Neuronal stem cell (in vitro differentiated cells): ENCODE measurements at regions not wholly inside any gene's neighbourhood (a gene's known extent, or its start where the extent isn't known, plus 50 kb on each side); places are given as distances from the start of the nearest gene placed in this dataset.

ENCODE experiments used
- DNase-seq: peaks from one replicate; pipeline ENCODE4 v3.0.0-alpha.2; 2013; ENCODE audit warnings: low spot score
- H2AFZ ChIP-seq: one replicate; pipeline ENCODE4 v1.6.1; 2013; ENCODE audit warnings: mild to moderate bottlenecking, low read length, inconsistent platforms
- H2AK5ac ChIP-seq: 2 replicates; pipeline ENCODE4 v1.6.1; 2013; ENCODE audit warnings: low read depth, mild to moderate bottlenecking, inconsistent platforms, low read length, moderate library complexity, mixed read lengths
- H2BK120ac ChIP-seq: 2 replicates; pipeline ENCODE4 v1.6.1; 2013; ENCODE audit warnings: low read depth, mild to moderate bottlenecking, inconsistent platforms, low read length, moderate library complexity, mixed read lengths
- H2BK12ac ChIP-seq: one replicate; pipeline ENCODE4 v1.6.1; 2013; ENCODE audit warnings: low read length, inconsistent platforms
- H2BK15ac ChIP-seq: 2 replicates; pipeline ENCODE4 v1.6.1; 2013; ENCODE audit warnings: mild to moderate bottlenecking, low read length, inconsistent platforms, mixed read lengths
- H2BK5ac ChIP-seq: one replicate; pipeline ENCODE4 v1.6.1; 2013; ENCODE audit warnings: inconsistent platforms, mild to moderate bottlenecking, low read length, moderate library complexity
- H3K14ac ChIP-seq: one replicate; pipeline ENCODE4 v1.6.1; 2013; ENCODE audit warnings: low read length, inconsistent platforms
- H3K18ac ChIP-seq: 2 replicates; pipeline ENCODE4 v1.6.1; 2013; ENCODE audit warnings: low read length, inconsistent platforms
- H3K23ac ChIP-seq: 2 replicates; pipeline ENCODE4 v1.6.1; 2013; ENCODE audit warnings: low read depth, mild to moderate bottlenecking, mixed read lengths, low read length, inconsistent platforms; ENCODE audit not compliant: poor library complexity
- H3K27ac ChIP-seq: replicated peaks from 3 replicates; pipeline ENCODE4 v1.5.1; 2013; ENCODE audit warnings: low read length, inconsistent platforms
- H3K27me3 ChIP-seq, 3 experiments: 2 replicates each; pipeline ENCODE4 v1.6.1; 2013; ENCODE audit warnings: low read length in 3 of 3, mild to moderate bottlenecking in 2 of 3, inconsistent platforms in 1 of 3, low read depth in 1 of 3, mixed read lengths in 1 of 3, moderate library complexity in 1 of 3; ENCODE audit not compliant: control insufficient read depth in 3 of 3, insufficient read depth in 3 of 3
- H3K36me3 ChIP-seq, 2 donors: replicated peaks in 1 of 2; 2 replicates each; pipeline ENCODE4 v1.6.1; 2013; ENCODE audit warnings: low read length in 2 of 2; ENCODE audit not compliant: control insufficient read depth in 2 of 2, insufficient read depth in 2 of 2
- H3K4ac ChIP-seq: 2 replicates; pipeline ENCODE4 v1.6.1; 2013; ENCODE audit warnings: inconsistent platforms, mild to moderate bottlenecking, low read length, moderate library complexity
- H3K4me1 ChIP-seq, 2 donors: 1 replicate in 1 of 2; 2 replicates in 1 of 2; pipeline ENCODE4 v1.6.1; 2013; ENCODE audit warnings: low read length in 2 of 2, low read depth in 1 of 2; ENCODE audit not compliant: control insufficient read depth in 2 of 2, insufficient read depth in 1 of 2
- H3K4me2 ChIP-seq: one replicate; pipeline ENCODE4 v1.6.1; 2013; ENCODE audit warnings: mild to moderate bottlenecking, low read length, inconsistent platforms; ENCODE audit not compliant: insufficient read depth, poor library complexity, severe bottlenecking
- H3K4me3 ChIP-seq, 2 donors: 2 replicates each; pipeline ENCODE4 v1.5.1; 2013; ENCODE audit warnings: low read length in 2 of 2, mild to moderate bottlenecking in 2 of 2, inconsistent platforms in 1 of 2, moderate library complexity in 1 of 2
- H3K79me1 ChIP-seq: one replicate; pipeline ENCODE4 v1.6.1; 2013; ENCODE audit warnings: low read depth, mild to moderate bottlenecking, inconsistent platforms, low read length, moderate library complexity
- H3K9ac ChIP-seq: one replicate; pipeline ENCODE4 v1.6.1; 2013; ENCODE audit warnings: mild to moderate bottlenecking, low read depth, low read length, inconsistent platforms; ENCODE audit not compliant: poor library complexity
- H3K9me3 ChIP-seq, 2 donors: replicated peaks in 1 of 2; 2 replicates each; pipeline versions ENCODE3 to v1.6.1; 2013; ENCODE audit warnings: low read length in 2 of 2, mild to moderate bottlenecking in 2 of 2, inconsistent platforms in 1 of 2, low read depth in 1 of 2, mixed read lengths in 1 of 2, moderate library complexity in 1 of 2; ENCODE audit not compliant: control insufficient read depth in 2 of 2, insufficient read depth in 1 of 2
- H4K8ac ChIP-seq: one replicate; pipeline ENCODE4 v1.6.1; 2013; ENCODE audit warnings: low read depth, mild to moderate bottlenecking, inconsistent platforms, low read length, moderate library complexity
- H4K91ac ChIP-seq: one replicate; pipeline ENCODE4 v1.6.1; 2013; ENCODE audit warnings: low read length, low read depth, mild to moderate bottlenecking, inconsistent platforms; ENCODE audit not compliant: poor library complexity
- WGBS, 2 donors: extraction: QIAGEN DNeasy Blood & Tissue Kit; methylation state at CpG; one replicate each; pipeline ENCODE4 v1.1.7; 2013; ENCODE audit warnings: missing lambda C conversion rate in 2 of 2, mixed read lengths in 1 of 2; ENCODE audit not compliant: insufficient read length in 2 of 2, insufficient replicate concordance in 1 of 2; ENCODE audit errors: extremely low coverage in 2 of 2; 5-methylcytosine and 5-hydroxymethylcytosine counted together

DNA sequence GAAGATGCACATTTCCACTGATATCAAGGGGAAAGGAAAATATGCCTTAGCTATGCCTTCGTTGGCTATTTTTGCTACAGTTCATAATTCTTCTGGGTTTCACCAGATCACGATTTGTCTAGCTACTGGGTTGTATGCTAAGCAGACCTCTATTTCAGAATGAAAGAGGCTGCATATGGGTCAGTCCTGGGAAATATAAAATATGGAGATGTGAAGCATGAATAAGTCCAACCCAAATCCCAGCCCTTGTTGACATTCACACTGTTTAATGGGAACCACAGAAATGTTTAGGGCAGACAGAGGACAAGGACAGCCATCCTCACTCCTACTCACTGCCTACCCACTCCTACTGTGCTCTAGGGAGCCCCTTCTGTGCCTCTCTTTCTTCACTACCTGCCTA lies 343.2 kb upstream of the CAMK1G start:
- Histone ChIP-seq H3K79me1 (no peaks in the 10 kb centered on the region), H2AFZ (no peak overlapping the region), H3K9me3 (no peaks in the 10 kb centered on the region), H4K8ac (no peak overlapping the region), H3K4me1 (no peaks in the 10 kb centered on the region), H4K91ac (no peak overlapping the region), H3K4ac (no peak overlapping the region), H3K27ac (no peak overlapping the region), H3K36me3 (no peaks in the 10 kb centered on the region), H2BK120ac (no peak overlapping the region), H2BK15ac (no peak overlapping the region), H3K23ac (no peak overlapping the region), H3K14ac (no peak overlapping the region), H3K4me2 (no peak overlapping the region), H2BK12ac (no peak overlapping the region), H3K9ac (no peak overlapping the region), H2BK5ac (no peak overlapping the region), H3K18ac (no peak overlapping the region), H3K4me3 (no peak overlapping the region), H2AK5ac (no peak overlapping the region), H3K27me3 (no peaks in the 10 kb centered on the region)
- no peak for DNase-seq
- WGBS, 2 donors = no CpG with 5 or more reads among the region's 2 CpGs

DNA sequence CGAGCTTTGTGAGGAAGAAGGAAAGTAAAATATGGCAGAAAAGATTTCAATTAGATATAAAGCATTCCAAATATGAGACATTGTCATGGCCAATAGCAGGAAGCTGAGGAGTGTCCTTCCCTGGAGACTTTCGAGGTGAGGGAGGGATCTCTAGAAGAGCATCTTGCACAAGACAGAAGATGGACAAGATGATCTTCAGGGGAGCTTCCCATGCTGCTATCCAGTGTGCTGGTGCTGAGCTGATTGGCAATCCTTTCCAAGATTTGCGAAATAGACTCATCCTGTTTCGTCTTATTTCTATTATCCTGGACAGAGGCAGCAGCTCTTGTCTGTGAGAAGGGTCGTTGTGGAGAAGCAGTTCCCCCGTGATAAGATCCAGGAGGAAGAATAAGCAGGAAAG lies 342.0 kb upstream of the CAMK1G start:
- H3K4me3 ChIP-seq = no peak overlapping the region
- H3K4ac ChIP-seq = no peak overlapping the region
- no peak for DNase-seq
- H2BK120ac ChIP-seq = no peak overlapping the region
- WGBS, 2 donors = no CpG with 5 or more reads among the region's 6 CpGs
- no peak overlapping the region for H3K23ac ChIP-seq
- no peaks in the 10 kb centered on the region for H3K79me1 ChIP-seq
- H2AFZ ChIP-seq = no peak overlapping the region
- H3K18ac ChIP-seq = no peak overlapping the region
- H4K8ac ChIP-seq = no peak overlapping the region
- no peaks in the 10 kb centered on the region for H3K36me3 ChIP-seq
- H3K27ac ChIP-seq = no peak overlapping the region
- H3K27me3 ChIP-seq = no peaks in the 10 kb centered on the region
- no peak overlapping the region for H4K91ac ChIP-seq
- H2AK5ac ChIP-seq = no peak overlapping the region
- H2BK12ac ChIP-seq = no peak overlapping the region
- no peak overlapping the region for H3K4me2 ChIP-seq
- no peak overlapping the region for H2BK15ac ChIP-seq
- H3K4me1 ChIP-seq = no peaks in the 10 kb centered on the region
- no peak overlapping the region for H3K9ac ChIP-seq
- H3K9me3 ChIP-seq = no peaks in the 10 kb centered on the region
- no peak overlapping the region for H2BK5ac ChIP-seq
- no peak overlapping the region for H3K14ac ChIP-seq

DNA sequence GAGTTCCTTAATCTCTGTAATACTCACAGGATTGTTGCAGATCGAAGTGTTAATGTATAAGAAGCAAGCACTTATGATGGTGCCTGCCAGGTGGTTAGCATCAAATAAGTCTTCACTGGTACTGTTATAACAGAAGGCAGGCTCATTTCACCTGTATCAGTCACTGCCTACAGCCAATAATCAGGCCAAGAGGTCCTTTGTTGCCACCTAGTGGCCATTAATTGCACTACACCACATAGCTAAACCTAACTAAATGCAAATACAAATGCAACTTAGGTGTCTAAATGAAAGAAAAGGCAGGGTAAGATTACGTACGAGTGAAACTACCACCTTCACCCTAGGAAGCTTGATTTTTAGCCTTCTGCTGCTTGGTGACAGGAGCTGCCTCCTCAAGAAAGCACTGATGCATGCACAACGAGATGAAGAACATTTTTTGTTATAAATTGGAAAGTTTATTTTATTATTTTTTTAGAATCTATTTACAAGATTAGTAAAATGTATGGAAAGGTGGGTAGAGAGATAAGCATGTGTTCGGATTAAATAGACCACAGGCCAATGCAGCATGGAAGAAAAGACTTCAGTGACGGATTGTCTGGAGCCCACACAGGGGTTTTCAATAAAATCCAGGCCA lies 334.8 kb upstream of the CAMK1G start:
- Histone ChIP-seq H4K8ac (no peak overlapping the region), H3K18ac (no peak overlapping the region), H3K79me1 (no peaks in the 10 kb centered on the region), H3K27ac (no peak overlapping the region), H2BK5ac (no peak overlapping the region), H2BK12ac (no peak overlapping the region), H2AK5ac (no peak overlapping the region), H3K4me3 (no peak overlapping the region), H3K27me3 (no peaks in the 10 kb centered on the region), H2AFZ (no peak overlapping the region), H2BK15ac (no peak overlapping the region), H3K9ac (no peak overlapping the region), H3K4ac (no peak overlapping the region), H4K91ac (no peak overlapping the region), H2BK120ac (no peak overlapping the region), H3K14ac (no peak overlapping the region), H3K23ac (no peak overlapping the region), H3K4me1 (peaks cover 0 to 2% of the 10 kb centered on the region in 2 donors), H3K4me2 (no peak overlapping the region), H3K9me3 (no peaks in the 10 kb centered on the region), H3K36me3 (no peaks in the 10 kb centered on the region)
- WGBS, 2 donors = no CpG with 5 or more reads among the region's 6 CpGs
- peak; percentile 74 for DNase-seq

DNA sequence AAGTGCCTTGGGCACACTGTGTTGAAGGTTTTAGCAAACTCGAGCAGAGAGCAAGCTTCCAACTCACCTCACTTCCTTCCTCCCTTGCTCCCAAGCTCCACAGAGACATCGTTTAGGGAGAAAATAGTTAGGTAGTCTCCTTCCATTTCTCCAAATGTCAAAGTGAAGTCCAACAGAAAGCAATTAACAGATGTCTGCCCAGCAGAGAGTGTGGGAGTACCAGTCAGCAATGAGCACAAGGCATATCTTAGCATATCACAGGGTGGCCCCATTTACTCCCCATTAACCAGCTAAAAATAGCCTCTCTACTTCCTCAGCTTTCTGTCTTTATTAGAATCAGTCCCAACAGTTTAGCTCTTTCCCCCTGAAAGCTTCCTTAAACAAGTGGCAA lies 334.2 kb upstream of the CAMK1G start:
- H3K9ac ChIP-seq = no peak overlapping the region
- no peak overlapping the region for H4K8ac ChIP-seq
- no peaks in the 10 kb centered on the region for H3K9me3 ChIP-seq
- no peak overlapping the region for H3K27ac ChIP-seq
- H3K14ac ChIP-seq = no peak overlapping the region
- no peak overlapping the region for H2AK5ac ChIP-seq
- no peak overlapping the region for H3K4me3 ChIP-seq
- no peak overlapping the region for H2BK5ac ChIP-seq
- H2AFZ ChIP-seq = no peak overlapping the region
- no peak overlapping the region for H2BK15ac ChIP-seq
- no peak overlapping the region for H4K91ac ChIP-seq
- DNase-seq = no peak
- H2BK12ac ChIP-seq = no peak overlapping the region
- H3K79me1 ChIP-seq = no peaks in the 10 kb centered on the region
- no peak overlapping the region for H3K23ac ChIP-seq
- no peaks in the 10 kb centered on the region for H3K27me3 ChIP-seq
- H3K4me2 ChIP-seq = no peak overlapping the region
- WGBS, 2 donors = no CpG with 5 or more reads among the region's 2 CpGs
- no peak overlapping the region for H2BK120ac ChIP-seq
- H3K4me1 ChIP-seq = peaks cover 0 to 2% of the 10 kb centered on the region in 2 donors
- no peak overlapping the region for H3K18ac ChIP-seq
- no peaks in the 10 kb centered on the region for H3K36me3 ChIP-seq
- H3K4ac ChIP-seq = no peak overlapping the region
